Sigmoid colon (tissue), 6 donors: ENCODE measurements at regions not wholly inside any gene's neighbourhood (a gene's known extent, or its start where the extent isn't known, plus 50 kb on each side); places are given as distances from the start of the nearest gene placed in this dataset.

Experiments used
- DNase-seq: peaks from one replicate; pipeline ENCODE4 v3.0.0-alpha.2; 2019
- H3K27ac ChIP-seq, 4 donors: fragments of 200-600 bp; sonication (generic); one replicate each; pipeline ENCODE4 v1.5.1; 2016 to 2019; ENCODE audit warnings: mild to moderate bottlenecking in 1 of 4
- H3K27me3 ChIP-seq, 3 donors: fragments of 200-600 bp; sonication (generic); one replicate each; pipeline ENCODE4 v1.5.1; 2019; ENCODE audit warnings: mild to moderate bottlenecking in 1 of 3
- H3K36me3 ChIP-seq, 4 donors: fragments of 200-600 bp; sonication (generic); one replicate each; pipeline ENCODE4 v1.5.1; 2016 to 2019
- H3K4me1 ChIP-seq, 4 donors: fragments of 200-600 bp; sonication (generic); one replicate each; pipeline ENCODE4 v1.5.1; 2017 to 2019
- H3K4me3 ChIP-seq, 4 donors: fragments of 200-600 bp; sonication (generic); one replicate each; pipeline ENCODE4 v1.5.1; 2017 to 2019; ENCODE audit warnings: mild to moderate bottlenecking in 2 of 4, moderate library complexity in 1 of 4
- H3K9me3 ChIP-seq, 4 donors: fragments of 200-600 bp in 3 of 4; sonication (generic) in 3 of 4; one replicate each; pipeline versions ENCODE4 v1.5.1 to v1.6.1; 2013 to 2019
- CTCF ChIP-seq, 4 experiments: fragments of 450-650 bp in 3 of 4; fragments of 200-600 bp in 1 of 4; IDR thresholded peaks; one replicate each; pipeline ENCODE4 v1.5.1; 2016 to 2019; ENCODE audit warnings: antibody characterized with exemption in 4 of 4, mild to moderate bottlenecking in 3 of 4, moderate library complexity in 2 of 4
- EP300 ChIP-seq, 4 donors: sonication (generic); formaldehyde crosslinking; IDR thresholded peaks; one replicate each; pipeline ENCODE4 v1.6.1; 2017; ENCODE audit warnings: antibody characterized with exemption in 4 of 4
- POLR2A ChIP-seq, 2 donors: fragments of 450-650 bp; IDR thresholded peaks; one replicate each; pipeline ENCODE4 v1.6.1; 2016; ENCODE audit warnings: antibody characterized with exemption in 2 of 2, mild to moderate bottlenecking in 2 of 2, moderate library complexity in 2 of 2
- POLR2AphosphoS5 ChIP-seq, 4 donors: sonication (generic); formaldehyde crosslinking; IDR thresholded peaks; one replicate each; pipeline ENCODE4 v1.6.1; 2017; ENCODE audit warnings: antibody characterized with exemption in 4 of 4
- WGBS, 2 donors: extraction: QIAGEN DNeasy Blood & Tissue Kit; methylation state at CpG; one replicate each; pipeline ENCODE4 v1.1.7; 2013; 5-methylcytosine and 5-hydroxymethylcytosine counted together
- intact Hi-C: fragments of 100-400 bp; cut with DNase I; formaldehyde crosslinking; loops from one replicate; pipeline ENCODE4 v1.15.1; 2023
- donor health status: healthy with polysubstance abuse.
- donor health status: healthy.

- Histone ChIP-seq H3K4me1 (no peaks in the 10 kb centered on the region), H3K27ac (no peak overlapping the region), H3K9me3 (no peaks in the 10 kb centered on the region), H3K36me3 (no peaks in the 10 kb centered on the region), H3K4me3 (no peak overlapping the region), H3K27me3 (no peaks in the 10 kb centered on the region)
- intact Hi-C loops = no loop called here
- TF ChIP-seq CTCF (IDR thresholded peaks at IDR 0.05) (no peak), POLR2A (IDR thresholded peaks at IDR 0.05) (no peak), POLR2AphosphoS5 (IDR thresholded peaks at IDR 0.05) (no peak), EP300 (IDR thresholded peaks at IDR 0.05) (no peak)
- WGBS, 2 donors = 67 to 78% methylated on average over 7 of the region's 7 CpGs
- no peak for DNase-seq
These were observed 1671.6 kb upstream of the TENM3 start for GRCh38 chr4:180571516-180572055.

- TF ChIP-seq POLR2AphosphoS5 (IDR thresholded peaks at IDR 0.05) = no peak
- no peak for TF ChIP-seq POLR2A (IDR thresholded peaks at IDR 0.05)
- no peak for TF ChIP-seq EP300 (IDR thresholded peaks at IDR 0.05)
- TF ChIP-seq CTCF (IDR thresholded peaks at IDR 0.05) = no peak
- Histone ChIP-seq H3K36me3 (no peaks in the 10 kb centered on the region), H3K27ac (no peak overlapping the region), H3K27me3 (no peaks in the 10 kb centered on the region), H3K4me3 (no peak overlapping the region), H3K4me1 (no peaks in the 10 kb centered on the region), H3K9me3 (no peaks in the 10 kb centered on the region)
- WGBS, 2 donors = 61 to 66% methylated on average over 2 of the region's 2 CpGs
- intact Hi-C loops = no loop called here
- DNase-seq = no peak
These were observed 1665.0 kb upstream of the TENM3 start for GRCh38 chr4:180578175-180578574.

- DNase-seq = no peak
- Histone ChIP-seq H3K9me3 (no peaks in the 10 kb centered on the region), H3K27me3 (no peaks in the 10 kb centered on the region), H3K4me3 (no peak overlapping the region), H3K27ac (no peak overlapping the region), H3K4me1 (no peaks in the 10 kb centered on the region), H3K36me3 (no peaks in the 10 kb centered on the region)
- intact Hi-C loops = no loop called here
- no peak for TF ChIP-seq EP300 (IDR thresholded peaks at IDR 0.05)
- no peak for TF ChIP-seq CTCF (IDR thresholded peaks at IDR 0.05)
- TF ChIP-seq POLR2A (IDR thresholded peaks at IDR 0.05) = no peak
- no peak for TF ChIP-seq POLR2AphosphoS5 (IDR thresholded peaks at IDR 0.05)
- 69 to 80% methylated on average over 4 of the region's 4 CpGs for WGBS, 2 donors
These were observed 1662.1 kb upstream of the TENM3 start for GRCh38 chr4:180581061-180581460.

- no peak for DNase-seq
- Histone ChIP-seq H3K4me3 (no peak overlapping the region), H3K27ac (no peak overlapping the region), H3K36me3 (no peaks in the 10 kb centered on the region), H3K4me1 (no peaks in the 10 kb centered on the region), H3K9me3 (no peaks in the 10 kb centered on the region), H3K27me3 (no peaks in the 10 kb centered on the region)
- no peak for TF ChIP-seq POLR2AphosphoS5 (IDR thresholded peaks at IDR 0.05)
- no peak for TF ChIP-seq EP300 (IDR thresholded peaks at IDR 0.05)
- no peak for TF ChIP-seq POLR2A (IDR thresholded peaks at IDR 0.05)
- TF ChIP-seq CTCF (IDR thresholded peaks at IDR 0.05) = no peak
- intact Hi-C loops = no loop called here
- WGBS, 2 donors = 76 to 82% methylated on average over 5 of the region's 5 CpGs
These were observed 1655.8 kb upstream of the TENM3 start for GRCh38 chr4:180587379-180587778.

- WGBS, 2 donors = 87 to 90% methylated on average over 9 of the region's 9 CpGs
- H3K36me3 ChIP-seq = no peaks in the 10 kb centered on the region
- TF ChIP-seq POLR2A (IDR thresholded peaks at IDR 0.05) (no peak), POLR2AphosphoS5 (IDR thresholded peaks at IDR 0.05) (no peak), CTCF (IDR thresholded peaks at IDR 0.05) (no peak), EP300 (IDR thresholded peaks at IDR 0.05) (no peak)
- H3K4me1 ChIP-seq = no peaks in the 10 kb centered on the region
- H3K9me3 ChIP-seq = no peaks in the 10 kb centered on the region
- intact Hi-C loops = no loop called here
- no peak overlapping the region for H3K4me3 ChIP-seq
- no peak for DNase-seq
- no peak overlapping the region for H3K27ac ChIP-seq
- H3K27me3 ChIP-seq = no peaks in the 10 kb centered on the region
These were observed 1653.6 kb upstream of the TENM3 start for GRCh38 chr4:180589575-180589974.
